HepG2 (cell line): ENCODE measurements at regions not wholly inside any gene's neighbourhood (a gene's known extent, or its start where the extent isn't known, plus 50 kb on each side); places are given as distances from the start of the nearest gene placed in this dataset.
A peak's percentile ranks its signal among the peaks of the same experiment; 100 is the strongest.

Experiments used
- BHLHE40 ChIP-seq: IDR thresholded peaks from 2 replicates; pipeline ENCODE4 v1.6.1; 2011; ENCODE audit warnings: low read length, improper control_type of control experiment
- CEBPB ChIP-seq: IDR thresholded peaks from 2 replicates; pipeline ENCODE4 v1.6.1; 2011; ENCODE audit warnings: low read depth, low read length, improper control_type of control experiment, borderline replicate concordance
- FOXP1 ChIP-seq, 2 experiments: fragments of 450-650 bp in 1 of 2; IDR thresholded peaks; 2 replicates each; pipeline ENCODE4 v1.6.1; 2017 to 2018; ENCODE audit warnings: antibody characterized with exemption in 1 of 2
- HNRNPK ChIP-seq: fragments of 200-400 bp; formaldehyde crosslinking; IDR thresholded peaks from 2 replicates; pipeline ENCODE4 v1.6.1; 2018; ENCODE audit warnings: low read length, low read depth, moderate library complexity, mild to moderate bottlenecking; ENCODE audit not compliant: poor library complexity, severe bottlenecking
- JUNB ChIP-seq: sonication (generic); formaldehyde crosslinking; IDR thresholded peaks from 2 replicates; pipeline ENCODE4 v1.8.0; 2022; ENCODE audit warnings: missing genetic modification reagents, mild to moderate bottlenecking, borderline replicate concordance
- KAT7 ChIP-seq: IDR thresholded peaks from 2 replicates; pipeline ENCODE4 v1.6.1; 2018; ENCODE audit warnings: borderline replicate concordance, missing compliant biosample characterization
- MAFK ChIP-seq, 2 experiments: IDR thresholded peaks in 1 of 2; conservative IDR thresholded peaks in 1 of 2; 2 replicates each; pipeline ENCODE4 v1.6.1; 2011; ENCODE audit warnings: improper control_type of control experiment in 2 of 2, low read length in 2 of 2
- MEF2D ChIP-seq: sonication (generic); formaldehyde crosslinking; IDR thresholded peaks from 2 replicates; pipeline ENCODE4 v1.5.1; 2020; ENCODE audit warnings: mild to moderate bottlenecking, missing genetic modification reagents
- NFIC ChIP-seq: IDR thresholded peaks from 2 replicates; pipeline ENCODE4 v1.6.1; 2012; ENCODE audit warnings: mild to moderate bottlenecking, low read length, inconsistent platforms
- NFRKB ChIP-seq: fragments of 450-650 bp; IDR thresholded peaks from 2 replicates; pipeline ENCODE4 v1.6.1; 2017
- NFYB ChIP-seq: sonication (generic); formaldehyde crosslinking; IDR thresholded peaks from 2 replicates; pipeline ENCODE4 v1.4.0; 2020; ENCODE audit warnings: missing genetic modification reagents
- NR1H2 ChIP-seq: sonication (generic); formaldehyde crosslinking; IDR thresholded peaks from 2 replicates; pipeline ENCODE4 v1.8.1; 2022; ENCODE audit warnings: low read depth, missing genetic modification reagents, borderline replicate concordance
- PHB2 ChIP-seq: fragments of 450-650 bp; IDR thresholded peaks from 2 replicates; pipeline ENCODE4 v1.6.1; 2018; ENCODE audit not compliant: partially characterized antibody
- POLR2G ChIP-seq: fragments of 200-400 bp; formaldehyde crosslinking; IDR thresholded peaks from 2 replicates; pipeline ENCODE4 v1.6.1; 2018; ENCODE audit warnings: mild to moderate bottlenecking, low read depth, low read length, moderate library complexity
- TBX2 ChIP-seq: sonication (generic); formaldehyde crosslinking; IDR thresholded peaks from 2 replicates; pipeline ENCODE4 v1.5.0; 2020; ENCODE audit warnings: missing genetic modification reagents, mild to moderate bottlenecking, borderline replicate concordance
- XRCC5 ChIP-seq: fragments of 200-400 bp; formaldehyde crosslinking; optimal IDR thresholded peaks from 2 replicates; pipeline ENCODE3; 2017; ENCODE audit warnings: mild to moderate bottlenecking, low read length
- ZBTB25 ChIP-seq: IDR thresholded peaks from 2 replicates; pipeline ENCODE4 v1.6.1; 2018; ENCODE audit warnings: missing genetic modification reagents
- ZNF224 ChIP-seq: sonication (generic); formaldehyde crosslinking; IDR thresholded peaks from 2 replicates; pipeline ENCODE4 v1.5.0; 2020; ENCODE audit warnings: mild to moderate bottlenecking, missing genetic modification reagents
- ZNF230 ChIP-seq: sonication (generic); formaldehyde crosslinking; IDR thresholded peaks from 2 replicates; pipeline ENCODE4 v1.4.0; 2020; ENCODE audit warnings: mild to moderate bottlenecking, missing genetic modification reagents
- ZNF329 ChIP-seq: sonication (generic); formaldehyde crosslinking; IDR thresholded peaks from 2 replicates; pipeline ENCODE4 v1.9.0; 2021; ENCODE audit warnings: low read depth, mild to moderate bottlenecking, missing genetic modification reagents
- ZNF431 ChIP-seq: sonication (generic); formaldehyde crosslinking; IDR thresholded peaks from 2 replicates; pipeline ENCODE4 v1.9.0; 2022; ENCODE audit warnings: missing genetic modification reagents, low read depth, mild to moderate bottlenecking, borderline replicate concordance
- ZNF543 ChIP-seq: sonication (generic); formaldehyde crosslinking; IDR thresholded peaks from 2 replicates; pipeline ENCODE4 v1.4.0; 2020; ENCODE audit warnings: mild to moderate bottlenecking, missing genetic modification reagents
- ZNF674 ChIP-seq: sonication (generic); formaldehyde crosslinking; IDR thresholded peaks from 2 replicates; pipeline ENCODE4 v1.5.0; 2020; ENCODE audit warnings: low read depth, mild to moderate bottlenecking, missing genetic modification reagents
- ZSCAN21 ChIP-seq: sonication (generic); formaldehyde crosslinking; IDR thresholded peaks from 2 replicates; pipeline ENCODE4 v1.8.0; 2022; ENCODE audit warnings: mild to moderate bottlenecking, missing genetic modification reagents, moderate library complexity, borderline replicate concordance
- TF ChIP-seq, protein P1 (sequence below): sonication (generic); formaldehyde crosslinking; IDR thresholded peaks from 2 replicates; pipeline ENCODE4 v1.8.1; 2023; ENCODE audit warnings: mild to moderate bottlenecking, moderate library complexity, missing genetic modification reagents
- TF ChIP-seq, protein P2 (sequence below): IDR thresholded peaks from 2 replicates; pipeline ENCODE4 v1.6.1; 2016; ENCODE audit warnings: missing compliant biosample characterization, missing genetic modification reagents, borderline replicate concordance
- TF ChIP-seq, protein P3 (sequence below): sonication (generic); formaldehyde crosslinking; IDR thresholded peaks from 2 replicates; pipeline ENCODE4 v1.8.1; 2023; ENCODE audit warnings: mild to moderate bottlenecking, missing genetic modification reagents

DNA sequence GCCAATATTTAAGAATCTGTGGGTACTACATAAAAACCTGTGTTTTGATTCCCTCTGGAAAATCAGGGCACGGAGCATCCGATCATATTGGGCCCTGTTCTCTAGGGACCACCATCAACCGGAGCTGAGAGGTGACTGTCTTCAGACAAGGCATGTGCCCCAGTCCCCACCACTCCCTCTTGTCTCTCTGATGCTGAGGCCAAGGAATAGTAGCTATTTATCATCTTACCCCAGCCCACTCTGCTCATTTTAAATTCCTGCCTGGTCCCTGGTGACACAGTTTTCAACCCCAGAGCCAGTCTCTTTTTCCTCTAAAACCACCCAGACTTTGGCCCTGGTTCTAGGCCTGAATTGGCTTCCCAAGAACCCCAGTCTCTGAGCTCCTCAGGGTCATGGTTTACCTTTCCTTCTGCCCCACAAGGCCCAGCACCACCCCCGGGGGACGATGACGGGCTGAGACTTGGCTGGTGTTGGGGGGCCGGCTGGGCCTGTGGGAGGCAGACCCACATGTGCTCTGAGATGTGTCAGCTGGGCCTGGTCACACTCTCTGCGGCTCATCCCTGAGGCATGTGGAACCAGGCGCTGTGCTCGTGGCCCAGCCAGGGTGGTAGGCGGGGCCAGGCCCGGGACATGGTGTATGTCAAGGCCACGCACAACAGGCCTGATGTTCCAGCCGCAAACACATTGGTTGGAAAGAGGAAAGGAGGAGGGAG lies 114.4 kb downstream of the CEBPB start (continued):
- TF ChIP-seq ZNF329 (CRISPR knock-in tag) (peak; percentile 65), ZNF543 (peak; percentile 97), MAFK (conservative IDR thresholded peaks at IDR 0.05 in 1 of 2, IDR thresholded peaks at IDR 0.05 in 1 of 2; ENCODE audit: low read length in 2 of 2) (no peak), ZSCAN21 (CRISPR knock-in tag) (peak; percentile 99), MEF2D (CRISPR knock-in tag) (peak; percentile 84), NFIC (no peak; the same call in 1 of the 2 replicates), NFRKB (no peak), ZNF674 (peak; percentile 71; the same call in 1 of the 2 replicates), FOXP1 (IDR thresholded peaks at IDR 0.05) (no peak), FOXP1 (CRISPR knock-in tag; IDR thresholded peaks at IDR 0.05) (peak; percentile 87), JUNB (peak; percentile 77; the same call in 1 of the 2 replicates), HNRNPK (no peak), TBX2 (CRISPR knock-in tag) (peak; percentile 88), POLR2G (peak; percentile 72), KAT7 (CRISPR knock-in tag) (peak; percentile 47), NR1H2 (CRISPR knock-in tag) (peak; percentile 99), CEBPB (no peak), BHLHE40 (peak; percentile 79), ZNF230 (CRISPR knock-in tag) (peak; percentile 97), ZBTB25 (CRISPR knock-in tag) (peak; percentile 89), ZNF224 (CRISPR knock-in tag) (peak; percentile 99), ZNF431 (CRISPR knock-in tag) (peak; percentile 100), PHB2 (no peak), XRCC5 (no peak), NFYB (CRISPR knock-in tag) (peak; percentile 48)
- TF ChIP-seq, protein P1, sequence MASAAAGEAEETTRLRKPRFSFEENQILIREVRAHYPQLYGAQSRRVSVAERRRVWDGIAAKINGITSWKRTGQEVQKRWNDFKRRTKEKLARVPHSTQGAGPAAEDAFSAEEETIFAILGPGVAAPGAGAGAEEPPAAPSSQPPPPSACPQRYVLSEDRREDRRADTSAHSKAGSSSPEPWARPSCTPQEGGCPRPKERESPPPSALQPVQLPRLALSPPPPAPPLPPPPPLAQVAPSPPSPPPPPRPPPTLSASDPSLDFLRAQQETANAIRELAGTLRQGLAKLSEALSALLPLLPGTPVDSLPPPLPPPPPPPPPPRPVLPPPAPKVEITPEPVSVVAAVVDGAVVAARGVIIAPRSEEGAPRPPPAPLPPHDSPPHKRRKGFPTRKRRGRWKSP (CRISPR knock-in tag), result peak; percentile 92
- TF ChIP-seq, protein P2, sequence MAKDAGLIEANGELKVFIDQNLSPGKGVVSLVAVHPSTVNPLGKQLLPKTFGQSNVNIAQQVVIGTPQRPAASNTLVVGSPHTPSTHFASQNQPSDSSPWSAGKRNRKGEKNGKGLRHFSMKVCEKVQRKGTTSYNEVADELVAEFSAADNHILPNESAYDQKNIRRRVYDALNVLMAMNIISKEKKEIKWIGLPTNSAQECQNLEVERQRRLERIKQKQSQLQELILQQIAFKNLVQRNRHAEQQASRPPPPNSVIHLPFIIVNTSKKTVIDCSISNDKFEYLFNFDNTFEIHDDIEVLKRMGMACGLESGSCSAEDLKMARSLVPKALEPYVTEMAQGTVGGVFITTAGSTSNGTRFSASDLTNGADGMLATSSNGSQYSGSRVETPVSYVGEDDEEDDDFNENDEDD, result peak; percentile 98
- TF ChIP-seq, protein P3, sequence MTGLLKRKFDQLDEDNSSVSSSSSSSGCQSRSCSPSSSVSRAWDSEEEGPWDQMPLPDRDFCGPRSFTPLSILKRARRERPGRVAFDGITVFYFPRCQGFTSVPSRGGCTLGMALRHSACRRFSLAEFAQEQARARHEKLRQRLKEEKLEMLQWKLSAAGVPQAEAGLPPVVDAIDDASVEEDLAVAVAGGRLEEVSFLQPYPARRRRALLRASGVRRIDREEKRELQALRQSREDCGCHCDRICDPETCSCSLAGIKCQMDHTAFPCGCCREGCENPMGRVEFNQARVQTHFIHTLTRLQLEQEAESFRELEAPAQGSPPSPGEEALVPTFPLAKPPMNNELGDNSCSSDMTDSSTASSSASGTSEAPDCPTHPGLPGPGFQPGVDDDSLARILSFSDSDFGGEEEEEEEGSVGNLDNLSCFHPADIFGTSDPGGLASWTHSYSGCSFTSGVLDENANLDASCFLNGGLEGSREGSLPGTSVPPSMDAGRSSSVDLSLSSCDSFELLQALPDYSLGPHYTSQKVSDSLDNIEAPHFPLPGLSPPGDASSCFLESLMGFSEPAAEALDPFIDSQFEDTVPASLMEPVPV (CRISPR knock-in tag), result peak; percentile 99
